Liver (tissue), 8 donors: ENCODE measurements at regions not wholly inside any gene's neighbourhood (a gene's known extent, or its start where the extent isn't known, plus 50 kb on each side); places are given as distances from the start of the nearest gene placed in this dataset.
A peak's percentile ranks its signal among the peaks of the same experiment; 100 is the strongest.

ENCODE experiments used
- DNase-seq: peaks from one replicate; pipeline ENCODE4 v3.0.0-alpha.2; 2017; ENCODE audit warnings: low spot score
- H3K27ac ChIP-seq, 2 donors: one replicate each; pipeline ENCODE4 v1.7.0; 2013; ENCODE audit warnings: inconsistent platforms in 2 of 2, low read length in 2 of 2, control low read depth in 1 of 2, low read depth in 1 of 2, mild to moderate bottlenecking in 1 of 2
- H3K27me3 ChIP-seq, 4 donors: one replicate each; pipeline versions ENCODE4 v1.6.1 to v1.7.0; 2013; ENCODE audit warnings: low read length in 3 of 4, inconsistent platforms in 1 of 4, mild to moderate bottlenecking in 1 of 4, moderate library complexity in 1 of 4; ENCODE audit not compliant: control insufficient read depth in 4 of 4, insufficient read depth in 4 of 4
- H3K36me3 ChIP-seq, 4 donors: one replicate each; pipeline versions ENCODE4 v1.6.1 to v1.7.0; 2013; ENCODE audit warnings: low read length in 3 of 4, mild to moderate bottlenecking in 3 of 4, low read depth in 1 of 4, moderate library complexity in 1 of 4; ENCODE audit not compliant: control insufficient read depth in 4 of 4, insufficient read depth in 3 of 4
- H3K4me1 ChIP-seq, 4 donors: one replicate each; pipeline versions ENCODE4 v1.6.1 to v1.7.0; 2013; ENCODE audit warnings: low read length in 3 of 4, mild to moderate bottlenecking in 3 of 4, moderate library complexity in 1 of 4; ENCODE audit not compliant: control insufficient read depth in 4 of 4, insufficient read depth in 4 of 4
- H3K4me3 ChIP-seq, 3 donors: one replicate each; pipeline versions ENCODE4 v1.6.1 to v1.7.0; 2013; ENCODE audit warnings: low read length in 3 of 3, control low read depth in 1 of 3, low read depth in 1 of 3, mild to moderate bottlenecking in 1 of 3
- H3K9ac ChIP-seq, 2 donors: one replicate each; pipeline ENCODE4 v1.7.0; 2013; ENCODE audit warnings: low read length in 2 of 2, mild to moderate bottlenecking in 2 of 2, moderate library complexity in 2 of 2, control low read depth in 1 of 2, low read depth in 1 of 2
- H3K9me3 ChIP-seq, 4 donors: one replicate each; pipeline versions ENCODE4 v1.6.1 to v1.7.0; 2013; ENCODE audit warnings: low read length in 3 of 4; ENCODE audit not compliant: control insufficient read depth in 4 of 4
- ATF3 ChIP-seq: IDR thresholded peaks from 2 replicates; pipeline ENCODE4 v1.6.1; 2016; ENCODE audit warnings: antibody characterized with exemption
- CTCF ChIP-seq: fragments of 150-350 bp; IDR thresholded peaks from 2 replicates; pipeline ENCODE4 v1.5.1; 2017; ENCODE audit warnings: improper control_type of control experiment, low read depth, low read length; ENCODE audit not compliant: missing input control
- EGR1 ChIP-seq, 2 donors: IDR thresholded peaks; 2 replicates each; pipeline ENCODE4 v1.6.1; 2016 to 2018; ENCODE audit warnings: antibody characterized with exemption in 2 of 2, low read depth in 2 of 2
- FOXA1 ChIP-seq: IDR thresholded peaks from 2 replicates; pipeline ENCODE4 v1.6.1; 2016; ENCODE audit warnings: antibody characterized with exemption
- FOXA2 ChIP-seq: IDR thresholded peaks from 2 replicates; pipeline ENCODE4 v1.6.1; 2016; ENCODE audit warnings: antibody characterized with exemption
- GABPA ChIP-seq, 2 donors: IDR thresholded peaks in 1 of 2; conservative IDR thresholded peaks in 1 of 2; 2 replicates each; pipeline ENCODE4 v1.6.1; 2016; ENCODE audit warnings: antibody characterized with exemption in 2 of 2, mild to moderate bottlenecking in 1 of 2, moderate library complexity in 1 of 2
- HNF4A ChIP-seq, 2 donors: conservative IDR thresholded peaks; 2 replicates each; pipeline ENCODE4 v1.6.1; 2016; ENCODE audit warnings: antibody characterized with exemption in 2 of 2, mild to moderate bottlenecking in 2 of 2
- JUND ChIP-seq, 2 donors: IDR thresholded peaks; 2 replicates each; pipeline ENCODE4 v1.6.1; 2016; ENCODE audit warnings: antibody characterized with exemption in 2 of 2
- MAX ChIP-seq: IDR thresholded peaks from 2 replicates; pipeline ENCODE4 v1.6.1; 2016; ENCODE audit warnings: antibody characterized with exemption
- NR2F2 ChIP-seq: IDR thresholded peaks from 2 replicates; pipeline ENCODE4 v1.6.1; 2016; ENCODE audit warnings: antibody characterized with exemption
- RAD21 ChIP-seq, 2 donors: IDR thresholded peaks; 2 replicates each; pipeline ENCODE4 v1.6.1; 2016; ENCODE audit warnings: antibody characterized with exemption in 2 of 2, mild to moderate bottlenecking in 2 of 2
- REST ChIP-seq: IDR thresholded peaks from 2 replicates; pipeline ENCODE4 v1.6.1; 2016; ENCODE audit warnings: antibody characterized with exemption, mild to moderate bottlenecking
- RXRA ChIP-seq, 2 donors: IDR thresholded peaks; 2 replicates each; pipeline ENCODE4 v1.6.1; 2017 to 2018; ENCODE audit warnings: antibody characterized with exemption in 2 of 2, mild to moderate bottlenecking in 1 of 2
- YY1 ChIP-seq: IDR thresholded peaks from 2 replicates; pipeline ENCODE4 v1.6.1; 2016; ENCODE audit warnings: antibody characterized with exemption, mild to moderate bottlenecking
- WGBS: extraction: QIAGEN DNeasy Blood & Tissue Kit; methylation state at CpG from one replicate; pipeline ENCODE4 v1.1.7; 2013; 5-methylcytosine and 5-hydroxymethylcytosine counted together
- donor health status: healthy.
- donor health status: healthy.
- donor health status: healthy.
- donor health status: healthy.
- donor health status: healthy.

- no peak for DNase-seq
Measured at GRCh38 chr5:40021007-40021406, 596.2 kb upstream of the DAB2 start.

GRCh38 chr5:40017918-40018317 is 593.1 kb upstream of the DAB2 start:
- no peak overlapping the region for H3K4me3 ChIP-seq
- H3K27ac ChIP-seq, result no peak overlapping the region
- no peaks in the 10 kb centered on the region for H3K36me3 ChIP-seq
- H3K27me3 ChIP-seq, result peaks cover 0 to 3% (median 0%) of the 10 kb centered on the region in 4 donors
- H3K9ac ChIP-seq, result no peak overlapping the region
- TF ChIP-seq GABPA (IDR thresholded peaks at IDR 0.05 in 1 of 2, conservative IDR thresholded peaks at IDR 0.05 in 1 of 2) (no peak), JUND (IDR thresholded peaks at IDR 0.05) (no peak), CTCF (no peak), FOXA2 (no peak), HNF4A (conservative IDR thresholded peaks at IDR 0.05) (no peak), ATF3 (no peak), NR2F2 (no peak), MAX (no peak), FOXA1 (no peak), YY1 (no peak), RXRA (IDR thresholded peaks at IDR 0.05) (no peak), EGR1 (IDR thresholded peaks at IDR 0.05; ENCODE audit: low read depth in 2 of 2) (no peak)
- 86% methylated on average over 3 of the region's 3 CpGs for WGBS
- H3K9me3 ChIP-seq, result peaks cover 0 to 4% (median 1%) of the 10 kb centered on the region in 4 donors
- H3K4me1 ChIP-seq, result no peaks in the 10 kb centered on the region
- DNase-seq, result no peak

More at GRCh38 chr5:40021007-40021406, 596.2 kb upstream of the DAB2 start:
- no peak for TF ChIP-seq EGR1 (IDR thresholded peaks at IDR 0.05; ENCODE audit: low read depth in 2 of 2)
- no peak for TF ChIP-seq REST
- TF ChIP-seq ATF3, result no peak
- TF ChIP-seq RAD21 (IDR thresholded peaks at IDR 0.05), result peak in 1 of 2 donors; percentile 28
- TF ChIP-seq RXRA (IDR thresholded peaks at IDR 0.05), result no peak
- TF ChIP-seq MAX, result no peak
- Histone ChIP-seq H3K4me1 (no peaks in the 10 kb centered on the region), H3K9ac (no peak overlapping the region), H3K4me3 (no peak overlapping the region), H3K27me3 (no peaks in the 10 kb centered on the region), H3K27ac (no peak overlapping the region), H3K36me3 (no peaks in the 10 kb centered on the region), H3K9me3 (peaks cover 0 to 4% (median 1%) of the 10 kb centered on the region in 4 donors)
- 77% methylated on average over 2 of the region's 2 CpGs for WGBS
